Activated effector memory CD4-positive, alpha-beta T cell treated with anti-CD3 and anti-CD28 coated beads, Interleukin-2, amount 50 U/mL, for 16 hours (primary cell): ENCODE measurements at regions not wholly inside any gene's neighbourhood (a gene's known extent, or its start where the extent isn't known, plus 50 kb on each side); places are given as distances from the start of the nearest gene placed in this dataset.
"Not testable (repeated sequence)": the region's sequence is repeated elsewhere in the genome, so short reads cannot be mapped to it uniquely, and the experiment has no call there.

Experiments
- DNase-seq: peaks from one replicate; pipeline ENCODE4 v3.0.0-alpha.2; 2020

DNA sequence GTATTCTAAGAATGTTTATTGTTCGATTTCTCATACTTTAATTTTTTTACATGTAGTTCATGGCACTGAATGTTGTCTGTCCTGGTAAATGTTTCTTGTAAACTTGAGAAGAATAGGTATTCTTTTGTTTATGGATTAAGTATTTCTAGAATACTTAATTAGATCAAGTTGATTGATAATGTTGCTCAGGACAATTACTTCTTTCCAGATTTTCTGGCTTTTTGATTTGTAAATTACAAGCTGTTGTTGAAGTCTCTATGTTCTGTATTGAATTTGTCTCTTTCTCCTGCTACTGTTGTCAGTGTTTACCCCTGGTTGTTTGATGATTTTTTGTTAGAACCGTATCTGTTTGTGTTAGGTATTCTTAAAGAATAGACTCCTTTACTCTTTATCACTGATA is 1720.9 kb upstream of the AGA start:
- DNase-seq, result no peak

DNA sequence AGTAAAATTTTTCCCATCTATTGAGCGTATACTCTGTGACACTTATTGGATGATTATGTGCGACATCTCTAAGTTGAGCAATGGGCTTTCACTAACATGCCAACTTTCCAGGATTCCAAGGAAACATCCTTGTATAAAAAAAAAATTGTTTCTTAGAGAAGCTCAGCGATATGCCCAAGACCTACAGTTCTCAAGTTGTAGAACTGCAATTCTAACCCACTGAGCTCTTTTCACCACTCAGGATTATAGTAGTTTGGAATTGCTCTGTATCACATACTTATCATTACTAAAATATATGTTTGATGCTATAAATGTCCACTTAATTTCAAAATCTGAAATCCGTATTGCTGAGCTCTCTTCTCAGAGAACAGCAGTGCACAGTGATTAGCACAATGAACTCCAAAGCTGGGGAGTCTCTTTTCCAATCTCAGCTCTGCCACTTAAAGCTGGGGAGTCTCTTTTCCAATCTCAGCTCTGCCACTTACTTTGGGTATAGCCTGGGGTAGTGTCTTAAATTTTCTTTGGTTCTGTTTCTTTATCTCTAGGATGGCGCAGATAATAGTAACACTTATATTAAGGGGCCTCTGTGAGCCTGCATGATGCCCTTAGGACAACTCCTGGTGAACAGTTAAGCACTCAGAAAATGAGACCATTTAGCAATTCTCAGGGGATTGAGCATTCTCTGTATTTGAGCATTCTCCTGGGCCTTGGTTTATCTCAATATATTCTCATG is 1722.2 kb upstream of the AGA start:
- DNase-seq, result no peak

DNA sequence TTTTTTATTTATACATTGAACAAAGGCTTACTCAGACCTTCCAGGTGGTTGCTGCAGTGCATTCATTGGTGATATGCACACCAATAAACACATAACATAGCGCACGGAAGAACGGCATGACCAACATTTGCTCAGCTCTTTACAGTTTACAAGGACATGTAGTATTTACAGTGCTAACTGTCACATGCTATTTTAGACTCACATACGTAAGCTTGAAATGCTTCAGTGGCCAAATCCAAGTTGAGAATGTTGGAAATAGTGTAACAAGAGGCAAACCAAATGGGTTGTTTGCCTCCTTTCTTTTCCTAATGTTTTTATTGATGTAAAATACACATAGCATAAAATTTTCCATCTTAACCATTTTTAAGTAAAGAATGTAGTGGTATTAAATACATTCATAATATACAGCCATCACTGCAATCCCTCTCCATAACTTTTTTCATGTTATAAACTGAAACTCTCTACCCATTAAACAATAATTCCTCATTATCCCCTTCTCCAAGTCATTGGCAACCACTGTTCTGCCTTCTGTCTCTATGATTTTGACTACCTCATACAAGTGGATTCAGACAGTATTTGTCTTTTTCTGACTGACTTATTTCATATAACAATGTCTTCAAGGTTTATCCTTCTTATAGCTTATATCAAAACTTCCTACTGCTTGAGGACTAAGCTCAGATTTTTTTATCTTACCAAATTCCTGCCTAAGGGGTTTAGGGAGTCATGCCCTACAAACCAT is 1722.9 kb upstream of the AGA start:
- DNase-seq, result no peak

DNA sequence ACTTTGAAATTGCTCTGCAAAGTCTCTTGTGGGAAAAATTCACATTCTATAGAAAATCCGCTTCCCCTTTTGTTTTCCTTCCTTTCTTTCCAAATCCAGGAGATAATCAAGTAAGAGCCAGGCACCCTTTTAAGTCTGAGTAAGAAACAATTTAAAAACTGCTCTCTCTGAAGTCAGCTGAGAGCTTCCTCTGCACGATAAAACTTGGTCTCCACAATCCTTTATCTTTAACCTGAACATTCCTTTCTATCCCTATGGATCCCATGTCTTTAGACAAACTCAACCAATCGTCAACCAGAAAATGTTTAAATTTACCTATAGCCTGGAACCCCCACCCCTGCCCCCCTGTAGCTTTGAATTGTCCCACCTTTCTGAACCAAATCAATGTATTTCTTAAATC is 1723.6 kb upstream of the AGA start:
- DNase-seq, result no peak

DNA sequence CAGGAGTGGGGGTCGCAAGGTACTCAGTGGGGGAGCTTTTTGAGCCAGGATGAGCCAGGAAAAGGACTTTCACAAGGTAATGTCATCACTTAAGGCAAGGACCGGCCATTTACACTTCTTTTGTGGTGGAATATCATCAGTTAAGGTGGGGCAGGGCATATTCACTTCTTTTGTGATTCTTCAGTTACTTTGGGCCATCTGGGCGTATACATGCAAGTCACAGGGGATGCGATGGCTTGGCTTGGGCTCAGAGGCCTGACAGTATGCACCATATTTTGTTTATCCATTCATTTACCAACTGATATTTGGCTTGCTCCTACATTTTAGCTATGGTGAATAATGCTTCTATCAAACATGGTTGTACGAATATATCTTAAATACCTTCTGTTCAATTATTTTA is 1728.1 kb upstream of the AGA start:
- not testable (repeated sequence) for DNase-seq

DNA sequence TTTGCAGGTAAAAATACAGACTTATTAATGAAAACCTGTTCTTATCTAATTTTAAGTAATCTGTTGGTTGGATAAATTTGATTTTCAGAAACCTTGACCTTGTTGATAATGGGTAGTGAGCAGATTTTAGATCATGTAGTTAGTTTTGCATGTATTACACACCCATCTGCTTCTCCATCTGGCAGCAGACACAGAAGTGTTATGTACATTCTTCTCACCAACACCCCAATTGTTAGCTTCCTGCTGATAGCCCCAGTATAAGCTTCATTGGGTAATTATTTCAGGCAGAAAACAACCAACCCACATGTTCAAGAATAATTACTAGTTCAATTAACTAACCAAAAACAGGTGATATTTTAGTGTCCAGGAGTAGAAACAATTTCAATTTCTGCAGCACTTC is 1740.5 kb upstream of the AGA start:
- no peak for DNase-seq

DNA sequence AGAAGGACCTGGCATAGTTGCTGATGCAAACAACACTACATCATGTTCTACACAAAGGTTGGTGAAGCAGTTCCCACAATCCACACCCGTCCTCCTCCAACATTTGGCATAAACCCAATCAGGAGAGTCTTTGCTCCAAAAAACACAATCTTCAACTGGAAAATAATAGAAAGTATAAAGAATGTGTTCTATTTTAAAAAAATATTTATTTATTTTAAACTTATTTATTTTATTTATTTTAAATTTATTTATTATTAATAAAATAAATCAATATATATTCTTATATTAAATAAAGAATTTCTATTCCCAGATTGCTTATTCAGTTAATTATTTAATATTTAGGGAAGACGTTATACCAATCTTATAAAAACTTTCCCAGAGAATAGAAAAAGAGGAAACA is 1753.7 kb upstream of the AGA start:
- DNase-seq, result no peak

DNA sequence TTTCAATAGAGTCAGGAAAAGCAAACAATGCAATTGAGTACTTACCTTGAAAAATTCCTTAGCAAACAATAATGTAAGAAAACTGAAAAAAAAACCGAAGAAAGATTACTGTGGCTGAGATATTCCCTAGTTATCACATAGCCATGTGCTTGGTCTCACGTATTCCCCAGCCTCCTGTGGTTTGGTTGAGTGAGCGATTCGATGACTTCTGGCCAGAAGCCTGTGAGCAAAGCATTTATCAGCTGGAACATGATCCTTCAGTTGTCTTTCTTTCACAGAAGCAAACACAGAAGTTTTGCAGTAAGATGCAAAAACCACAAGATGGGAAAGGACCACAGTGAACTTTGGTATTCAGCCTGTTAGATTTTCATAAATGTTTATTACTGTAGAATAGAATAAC is 1754.3 kb upstream of the AGA start:
- DNase-seq, result no peak

DNA sequence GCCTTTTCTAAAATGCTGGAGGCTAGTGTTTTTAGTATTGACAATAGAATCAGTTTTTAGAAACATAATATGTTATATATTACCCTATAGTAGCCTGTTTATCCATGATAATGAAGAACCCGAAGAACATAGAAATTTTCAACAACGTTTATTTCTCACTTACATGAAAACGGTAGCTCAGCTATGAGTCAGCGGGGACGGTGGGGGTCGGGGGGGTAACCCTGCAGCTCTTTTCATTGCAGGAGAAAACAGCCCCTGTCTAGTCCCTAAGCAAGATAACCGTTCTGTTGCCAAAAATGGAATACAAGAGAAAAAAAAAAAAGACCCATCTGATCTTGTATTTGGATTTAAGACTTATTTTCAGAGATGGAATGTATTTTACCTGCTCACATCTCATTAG is 1758.4 kb upstream of the AGA start:
- no peak for DNase-seq

DNA sequence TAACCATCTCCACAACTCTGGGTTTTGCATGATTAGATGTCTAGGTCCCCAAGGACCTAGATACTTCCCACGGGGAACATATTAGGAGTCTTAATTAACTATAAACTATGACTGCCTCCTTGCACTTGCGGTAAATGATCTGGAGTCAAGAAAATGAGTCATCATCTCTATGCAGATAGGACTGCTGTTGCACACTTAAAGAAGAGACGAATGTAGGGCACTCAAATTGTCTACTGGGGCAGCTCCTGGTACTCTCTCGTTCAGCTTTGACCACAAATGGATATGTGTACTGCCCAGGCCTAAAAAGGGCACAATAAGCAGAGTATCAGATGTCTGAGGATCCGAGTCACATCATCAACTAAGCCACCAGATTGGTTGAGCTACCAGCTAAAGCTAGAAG is 1783.4 kb upstream of the AGA start:
- no peak for DNase-seq

DNA sequence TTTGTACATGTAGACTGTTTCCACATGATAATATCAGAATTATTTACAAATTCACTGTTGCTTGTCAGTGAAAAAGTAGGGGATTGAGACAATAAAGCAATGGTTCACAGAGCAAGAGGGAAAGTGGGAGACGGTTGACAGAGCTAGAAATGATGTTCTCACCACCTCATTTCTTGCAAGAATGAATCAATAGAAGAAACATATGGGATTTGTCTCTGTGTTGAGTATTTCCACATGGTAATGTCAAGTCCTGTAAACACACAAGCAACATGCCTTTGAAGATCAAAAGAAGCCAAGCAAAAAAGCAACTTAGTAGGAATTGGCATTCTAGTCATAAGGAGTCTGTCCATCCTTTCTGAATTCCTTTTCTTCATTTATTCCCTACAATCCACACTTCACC is 1806.6 kb upstream of the AGA start:
- no peak for DNase-seq

DNA sequence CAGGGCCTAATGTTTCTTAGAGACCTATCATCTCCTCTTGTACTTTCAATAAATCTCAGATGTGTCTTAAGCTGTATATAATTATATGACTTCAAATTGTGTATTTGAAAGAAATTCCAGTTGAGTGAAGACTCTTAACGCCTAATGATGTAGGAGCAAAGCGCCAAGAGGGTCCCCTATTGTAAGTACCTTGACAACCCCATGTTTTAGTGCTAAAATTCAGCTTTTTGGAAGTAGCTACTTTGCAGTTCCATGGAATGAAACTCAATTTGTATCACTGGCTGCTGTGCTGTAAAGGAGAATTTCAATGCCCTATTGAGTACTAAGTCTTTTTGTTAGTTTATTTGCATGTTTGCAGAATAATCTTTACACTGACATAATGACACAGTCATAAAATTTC is 1826.6 kb upstream of the AGA start:
- no peak for DNase-seq

DNA sequence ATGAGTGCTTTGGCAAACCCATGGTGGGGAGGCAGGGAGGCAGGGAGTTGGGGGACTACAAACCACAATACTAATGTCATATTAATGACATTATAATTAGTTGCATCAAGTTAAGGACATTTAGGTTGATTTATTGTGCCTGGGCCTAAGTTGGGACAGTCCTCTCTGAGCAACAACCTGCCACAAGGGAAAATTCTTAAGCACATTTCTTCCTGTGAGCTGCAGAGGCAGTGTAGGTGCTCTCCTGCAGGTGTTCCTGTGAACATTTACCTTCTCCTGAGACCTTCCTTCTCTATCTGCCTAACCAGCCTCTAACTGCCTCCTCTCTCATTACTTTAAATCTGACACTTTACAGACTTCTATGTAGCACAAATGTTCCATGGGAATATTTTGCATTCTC is 1830.0 kb upstream of the AGA start:
- DNase-seq, result no peak

DNA sequence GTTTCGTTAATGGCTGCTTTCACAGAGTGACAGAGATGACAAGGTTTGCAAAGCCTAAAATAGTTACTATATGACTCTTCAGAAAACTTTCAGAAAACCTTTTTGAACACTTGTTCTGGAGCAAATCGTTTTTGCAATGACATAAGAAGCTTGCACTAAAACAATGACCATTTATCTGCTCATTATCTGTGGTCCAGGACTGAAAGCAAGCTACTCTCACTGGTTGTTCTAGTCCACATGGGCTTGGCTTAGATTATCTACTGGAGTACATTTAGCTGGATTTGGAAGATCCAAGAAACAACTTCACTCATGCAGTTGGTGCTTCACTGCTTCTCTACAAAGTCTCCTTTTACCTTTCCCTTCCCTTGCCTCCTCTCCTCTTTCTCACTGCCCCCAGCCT is 1836.4 kb upstream of the AGA start:
- no peak for DNase-seq

DNA sequence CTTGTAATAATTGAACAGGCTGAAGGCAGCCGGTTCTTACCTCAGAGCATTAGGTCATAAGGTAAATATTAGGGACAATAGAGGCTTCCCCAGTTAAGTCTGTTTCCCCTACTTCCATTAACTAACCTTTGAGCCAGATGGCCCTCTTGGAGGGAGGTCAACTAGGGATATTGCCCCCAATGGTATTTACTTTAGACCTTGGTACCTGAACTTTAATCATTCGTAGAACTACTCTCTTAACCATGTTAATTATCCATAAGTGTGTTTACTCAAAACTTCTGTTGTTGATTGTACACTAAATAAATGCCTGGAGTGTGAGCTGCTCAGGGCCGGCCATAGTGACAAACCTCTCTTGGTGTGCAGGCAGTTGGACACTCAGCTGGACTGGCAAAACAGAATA is 1843.5 kb upstream of the AGA start:
- DNase-seq, result no peak

DNA sequence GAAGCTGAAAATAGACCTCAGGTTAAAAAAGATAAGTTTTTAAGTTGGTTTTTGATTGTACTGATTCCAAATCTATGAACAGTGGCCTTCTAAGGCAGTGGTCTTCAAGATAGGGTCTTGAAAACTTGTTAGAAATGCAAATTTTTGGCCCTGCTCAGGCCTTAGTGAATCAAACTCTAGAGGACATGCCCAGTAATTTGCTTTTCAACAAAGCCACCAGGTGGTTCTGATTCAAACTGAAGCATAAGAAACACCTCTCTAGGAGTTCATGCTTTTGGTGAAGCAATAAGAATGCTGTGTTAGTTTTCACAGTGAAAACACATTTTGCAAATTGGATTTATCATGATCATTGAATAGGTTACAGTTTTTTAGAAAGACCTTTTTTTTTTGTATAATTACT is 1849.4 kb upstream of the AGA start:
- DNase-seq, result no peak

DNA sequence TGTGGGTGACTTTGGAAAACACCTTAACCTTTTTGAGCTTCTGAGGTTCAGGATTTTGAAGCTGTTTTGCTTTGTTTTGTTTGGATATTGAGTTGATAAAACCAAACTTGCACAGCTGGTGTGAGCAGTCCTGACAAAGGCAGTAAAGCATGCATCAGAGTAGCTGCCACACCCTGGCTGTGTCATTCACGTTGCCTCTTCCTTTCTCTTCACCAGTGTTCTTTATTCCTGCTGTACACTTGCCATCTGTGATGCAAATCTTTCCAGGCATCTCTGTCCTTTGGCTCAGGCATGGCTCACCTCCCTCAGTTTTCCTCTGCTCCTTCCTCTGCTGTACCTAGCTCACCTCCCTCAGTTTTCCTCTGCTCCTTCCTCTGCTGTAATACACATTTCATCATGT is 1850.2 kb upstream of the AGA start:
- no peak for DNase-seq

DNA sequence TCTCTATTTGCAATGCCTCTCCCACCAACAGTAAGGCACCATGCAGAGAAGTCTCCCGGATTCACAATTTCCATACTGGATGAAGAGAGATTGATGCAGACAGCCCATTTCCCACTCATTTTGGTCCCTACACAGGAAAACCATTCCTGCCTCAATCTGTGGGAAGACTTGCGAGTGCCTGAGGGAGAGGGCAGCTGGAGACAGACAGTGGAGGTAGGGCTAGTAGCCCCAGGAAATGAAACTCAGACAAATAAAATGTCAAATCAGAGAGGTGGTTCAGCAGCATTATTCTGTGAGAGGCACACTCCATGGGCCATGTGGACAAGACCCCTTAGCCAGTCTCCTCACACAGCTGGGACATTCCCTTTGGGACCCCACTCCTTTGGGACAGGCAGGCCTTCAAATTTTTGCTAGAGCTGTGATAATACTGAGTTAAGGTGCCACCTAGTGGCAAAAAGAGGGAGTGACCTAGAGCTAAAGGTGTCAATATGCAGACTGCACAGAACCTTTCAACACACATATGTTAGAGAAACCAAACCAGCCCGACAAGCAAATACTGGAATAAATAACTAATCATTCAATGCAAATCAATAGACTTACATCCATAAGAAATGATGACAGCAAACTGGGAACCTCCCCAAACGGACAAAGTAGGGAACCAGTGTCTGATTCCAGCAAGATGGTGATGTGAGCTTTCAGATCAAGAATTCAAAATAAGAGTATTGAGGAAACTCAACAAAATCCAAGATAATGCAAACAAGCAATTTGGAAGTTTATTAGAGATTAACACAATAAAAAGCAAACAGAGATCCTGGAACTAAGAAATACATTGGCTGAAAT is 1865.3 kb upstream of the AGA start:
- no peak for DNase-seq

DNA sequence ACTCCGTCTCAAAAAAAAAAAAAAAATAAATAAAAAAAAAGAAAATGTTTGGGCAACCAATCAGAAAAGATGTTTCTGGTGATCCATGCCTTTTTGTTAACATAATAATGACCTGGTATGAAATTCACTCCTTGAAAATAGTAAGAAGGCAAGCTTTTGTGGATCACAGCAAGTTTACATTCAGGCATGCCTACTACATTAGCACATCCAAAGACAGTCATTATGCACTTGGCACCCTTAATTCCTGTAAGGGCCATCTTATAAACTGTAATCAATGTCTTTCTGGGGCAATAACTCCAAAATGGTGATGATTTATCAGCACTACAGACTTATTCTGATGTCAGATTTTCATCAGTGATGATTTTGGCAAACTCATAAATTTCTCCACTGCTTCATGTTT is 1871.6 kb upstream of the AGA start:
- no peak for DNase-seq

DNA sequence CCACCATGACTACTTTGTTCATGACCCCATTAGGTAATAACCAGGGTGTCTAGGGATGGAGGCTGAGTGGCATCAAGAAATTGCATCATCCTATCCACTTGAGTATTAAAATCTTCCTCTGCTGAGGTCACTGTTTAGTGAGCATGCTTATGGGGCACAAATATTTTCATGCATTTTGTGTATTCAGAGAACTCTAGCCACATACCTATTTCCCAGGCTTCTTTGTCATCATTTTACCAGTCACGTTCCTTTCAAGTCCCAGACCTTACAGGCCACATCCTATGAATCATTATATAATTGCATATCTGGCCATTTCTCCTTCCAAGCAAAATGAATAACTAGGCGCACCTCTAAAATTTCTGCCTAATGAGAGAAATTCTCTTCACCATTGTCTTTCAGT is 1882.9 kb upstream of the AGA start:
- DNase-seq, result no peak

DNA sequence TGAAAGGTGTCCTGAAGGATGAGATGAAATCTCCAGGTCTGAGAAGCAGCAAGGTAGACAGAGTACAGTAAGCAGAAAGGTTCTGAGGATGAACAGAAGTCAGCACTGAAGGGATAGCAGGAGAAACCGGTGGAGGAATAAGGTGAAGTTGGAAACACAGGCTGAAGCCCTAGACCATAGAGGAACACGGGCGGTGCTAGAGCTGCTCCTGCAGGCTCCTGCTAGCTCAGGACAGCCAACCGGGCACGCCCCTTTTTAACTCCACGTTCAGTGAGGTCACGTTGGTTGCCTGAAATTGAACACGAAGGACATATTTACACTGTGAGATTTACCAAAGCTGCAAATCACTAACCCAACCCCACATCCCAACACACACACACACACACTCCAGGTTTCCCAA is 1886.4 kb upstream of the AGA start:
- no peak for DNase-seq

DNA sequence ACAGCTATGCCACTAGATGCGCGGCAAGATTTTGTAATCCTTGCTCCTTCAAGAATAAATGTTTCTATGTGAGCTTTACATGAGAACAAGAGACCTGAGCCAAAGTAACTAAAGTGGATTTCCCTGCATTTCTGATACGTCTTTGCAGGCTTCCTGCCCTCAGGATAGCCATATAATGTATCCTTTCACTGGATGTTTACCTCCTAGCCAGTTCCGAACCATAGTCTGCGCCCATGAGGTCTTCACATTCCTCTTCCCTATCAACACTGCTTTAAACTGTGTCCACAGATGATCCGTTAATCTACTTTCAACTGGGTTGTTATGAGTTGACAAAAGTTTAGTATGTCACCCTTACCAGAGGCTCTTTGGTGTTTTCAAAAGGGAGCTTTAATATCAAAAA is 1889.1 kb upstream of the AGA start:
- DNase-seq, result no peak

DNA sequence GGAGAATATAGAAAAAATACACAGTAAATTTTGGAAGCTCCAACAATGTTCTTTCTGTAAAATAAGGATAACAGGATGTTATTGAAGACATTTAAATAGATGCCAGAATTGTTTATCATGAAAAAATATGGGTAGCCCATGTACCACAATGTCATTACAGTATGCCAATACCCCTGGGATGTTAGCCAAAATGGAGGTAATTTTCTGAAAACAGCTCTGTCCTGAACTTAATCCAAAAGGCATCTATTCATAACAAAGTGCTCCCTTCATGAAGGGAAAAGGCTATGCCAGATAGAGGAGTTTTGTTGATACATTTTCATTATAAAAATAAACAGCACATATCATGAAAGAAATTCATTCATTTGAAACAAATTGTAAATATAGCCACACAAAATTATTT is 1902.6 kb upstream of the AGA start:
- DNase-seq, result no peak

DNA sequence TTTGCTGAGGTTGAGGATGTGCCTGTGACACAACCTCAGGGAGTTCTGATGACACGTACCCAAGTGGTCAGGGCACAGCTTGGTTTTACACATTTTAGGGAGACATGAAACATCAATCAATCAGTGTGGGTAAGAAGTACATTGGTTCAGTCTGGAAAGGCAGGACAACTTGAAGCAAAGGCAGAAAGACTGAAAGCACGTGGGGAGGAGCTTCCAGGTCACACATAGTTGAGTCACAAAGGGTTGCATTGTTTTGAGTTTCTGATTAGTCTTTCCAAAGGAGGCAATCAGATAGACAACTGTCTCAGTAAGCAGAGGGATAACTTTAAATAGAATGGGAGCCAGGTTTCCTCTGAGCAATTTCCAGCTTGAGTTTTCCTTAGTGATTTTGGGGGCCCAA is 1910.0 kb upstream of the AGA start:
- DNase-seq, result no peak
